Sigmoid colon (tissue), 6 donors: ENCODE measurements at regions not wholly inside any gene's neighbourhood (a gene's known extent, or its start where the extent isn't known, plus 50 kb on each side); places are given as distances from the start of the nearest gene placed in this dataset.

Experiments
- DNase-seq: peaks from one replicate; pipeline ENCODE4 v3.0.0-alpha.2; 2019
- H3K27ac ChIP-seq, 4 donors: fragments of 200-600 bp; sonication (generic); one replicate each; pipeline ENCODE4 v1.5.1; 2016 to 2019; ENCODE audit warnings: mild to moderate bottlenecking in 1 of 4
- H3K27me3 ChIP-seq, 3 donors: fragments of 200-600 bp; sonication (generic); one replicate each; pipeline ENCODE4 v1.5.1; 2019; ENCODE audit warnings: mild to moderate bottlenecking in 1 of 3
- H3K36me3 ChIP-seq, 4 donors: fragments of 200-600 bp; sonication (generic); one replicate each; pipeline ENCODE4 v1.5.1; 2016 to 2019
- H3K4me1 ChIP-seq, 4 donors: fragments of 200-600 bp; sonication (generic); one replicate each; pipeline ENCODE4 v1.5.1; 2017 to 2019
- H3K4me3 ChIP-seq, 4 donors: fragments of 200-600 bp; sonication (generic); one replicate each; pipeline ENCODE4 v1.5.1; 2017 to 2019; ENCODE audit warnings: mild to moderate bottlenecking in 2 of 4, moderate library complexity in 1 of 4
- H3K9me3 ChIP-seq, 4 donors: fragments of 200-600 bp in 3 of 4; sonication (generic) in 3 of 4; one replicate each; pipeline versions ENCODE4 v1.5.1 to v1.6.1; 2013 to 2019
- CTCF ChIP-seq, 4 experiments: fragments of 450-650 bp in 3 of 4; fragments of 200-600 bp in 1 of 4; IDR thresholded peaks; one replicate each; pipeline ENCODE4 v1.5.1; 2016 to 2019; ENCODE audit warnings: antibody characterized with exemption in 4 of 4, mild to moderate bottlenecking in 3 of 4, moderate library complexity in 2 of 4
- EP300 ChIP-seq, 4 donors: sonication (generic); formaldehyde crosslinking; IDR thresholded peaks; one replicate each; pipeline ENCODE4 v1.6.1; 2017; ENCODE audit warnings: antibody characterized with exemption in 4 of 4
- POLR2A ChIP-seq, 2 donors: fragments of 450-650 bp; IDR thresholded peaks; one replicate each; pipeline ENCODE4 v1.6.1; 2016; ENCODE audit warnings: antibody characterized with exemption in 2 of 2, mild to moderate bottlenecking in 2 of 2, moderate library complexity in 2 of 2
- POLR2AphosphoS5 ChIP-seq, 4 donors: sonication (generic); formaldehyde crosslinking; IDR thresholded peaks; one replicate each; pipeline ENCODE4 v1.6.1; 2017; ENCODE audit warnings: antibody characterized with exemption in 4 of 4
- WGBS, 2 donors: extraction: QIAGEN DNeasy Blood & Tissue Kit; methylation state at CpG; one replicate each; pipeline ENCODE4 v1.1.7; 2013; 5-methylcytosine and 5-hydroxymethylcytosine counted together
- intact Hi-C: fragments of 100-400 bp; cut with DNase I; formaldehyde crosslinking; loops from one replicate; pipeline ENCODE4 v1.15.1; 2023
- donor health status: healthy with polysubstance abuse.
- donor health status: healthy.

GRCh38 chr6:164011321-164011720 is 596.8 kb downstream of the QKI start:
- WGBS, 2 donors: 88 to 97% methylated on average over 2 of the region's 2 CpGs
- Histone ChIP-seq H3K4me3 (no peak overlapping the region), H3K4me1 (no peaks in the 10 kb centered on the region), H3K36me3 (no peaks in the 10 kb centered on the region), H3K9me3 (no peaks in the 10 kb centered on the region), H3K27ac (no peak overlapping the region), H3K27me3 (no peaks in the 10 kb centered on the region)
- no peak for DNase-seq
- TF ChIP-seq EP300 (IDR thresholded peaks at IDR 0.05) (no peak), POLR2AphosphoS5 (IDR thresholded peaks at IDR 0.05) (no peak), CTCF (IDR thresholded peaks at IDR 0.05) (no peak), POLR2A (IDR thresholded peaks at IDR 0.05) (no peak)
- intact Hi-C loops: no loop called here

- Histone ChIP-seq H3K27me3 (no peaks in the 10 kb centered on the region), H3K4me3 (no peak overlapping the region), H3K36me3 (no peaks in the 10 kb centered on the region), H3K27ac (peak overlapping the region in 1 of 4 donors; percentile 22), H3K9me3 (no peaks in the 10 kb centered on the region), H3K4me1 (no peaks in the 10 kb centered on the region)
- WGBS, 2 donors: 78 to 79% methylated on average over 6 of the region's 6 CpGs
- no peak for TF ChIP-seq POLR2A (IDR thresholded peaks at IDR 0.05)
- DNase-seq: no peak
- intact Hi-C loops: no loop called here
These were observed 596.1 kb downstream of the QKI start for GRCh38 chr6:164010441-164011103.

- no peaks in the 10 kb centered on the region for H3K36me3 ChIP-seq
- no peak overlapping the region for H3K4me3 ChIP-seq
- no peaks in the 10 kb centered on the region for H3K9me3 ChIP-seq
- no peak overlapping the region for H3K27ac ChIP-seq
- 85 to 86% methylated on average over 4 of the region's 4 CpGs for WGBS, 2 donors
- no peaks in the 10 kb centered on the region for H3K27me3 ChIP-seq
- intact Hi-C loops: no loop called here
- DNase-seq: no peak
- TF ChIP-seq POLR2A (IDR thresholded peaks at IDR 0.05) (no peak), CTCF (IDR thresholded peaks at IDR 0.05) (no peak), POLR2AphosphoS5 (IDR thresholded peaks at IDR 0.05) (no peak), EP300 (IDR thresholded peaks at IDR 0.05) (no peak)
- H3K4me1 ChIP-seq: no peaks in the 10 kb centered on the region
These were observed 594.4 kb downstream of the QKI start for GRCh38 chr6:164008902-164009301.

GRCh38 chr6:164007881-164008280 is 593.4 kb downstream of the QKI start:
- WGBS, 2 donors: 73 to 80% methylated on average over 7 of the region's 7 CpGs
- no peak overlapping the region for H3K27ac ChIP-seq
- TF ChIP-seq EP300 (IDR thresholded peaks at IDR 0.05): no peak
- TF ChIP-seq POLR2A (IDR thresholded peaks at IDR 0.05): no peak
- no peak for TF ChIP-seq POLR2AphosphoS5 (IDR thresholded peaks at IDR 0.05)
- TF ChIP-seq CTCF (IDR thresholded peaks at IDR 0.05): no peak
- no peaks in the 10 kb centered on the region for H3K9me3 ChIP-seq
- intact Hi-C loops: no loop called here
- H3K36me3 ChIP-seq: no peaks in the 10 kb centered on the region
- H3K4me1 ChIP-seq: no peaks in the 10 kb centered on the region
- no peak overlapping the region for H3K4me3 ChIP-seq
- DNase-seq: no peak
- no peaks in the 10 kb centered on the region for H3K27me3 ChIP-seq

- 93% methylated on average over 6 of the region's 6 CpGs for WGBS, 2 donors
- DNase-seq: no peak
These were observed 591.9 kb downstream of the QKI start for GRCh38 chr6:164006459-164006858.

More at GRCh38 chr6:164006459-164006858, 591.9 kb downstream of the QKI start:
- Histone ChIP-seq H3K9me3 (no peaks in the 10 kb centered on the region), H3K27ac (no peak overlapping the region), H3K4me3 (no peak overlapping the region), H3K4me1 (no peaks in the 10 kb centered on the region), H3K36me3 (no peaks in the 10 kb centered on the region), H3K27me3 (no peaks in the 10 kb centered on the region)
- intact Hi-C loops: no loop called here
- no peak for TF ChIP-seq CTCF (IDR thresholded peaks at IDR 0.05)
- TF ChIP-seq POLR2A (IDR thresholded peaks at IDR 0.05): no peak
- TF ChIP-seq EP300 (IDR thresholded peaks at IDR 0.05): no peak
- TF ChIP-seq POLR2AphosphoS5 (IDR thresholded peaks at IDR 0.05): no peak
